Activated T-helper 2 cell treated with anti-CD3 and anti-CD28 coated beads, Interferon-gamma antibody, Interleukin-2, Interleukin-4, amounts not matched to agents 10 μg/mL and 5 μg/mL and 100 μg/mL, durations not matched to agents 14 hours and 24 hours and 36 hours (primary cell): ENCODE measurements at regions not wholly inside any gene's neighbourhood (a gene's known extent, or its start where the extent isn't known, plus 50 kb on each side); places are given as distances from the start of the nearest gene placed in this dataset.
"Not testable (repeated sequence)": the region's sequence is repeated elsewhere in the genome, so short reads cannot be mapped to it uniquely, and the experiment has no call there.

Source experiments
- DNase-seq: peaks from one replicate; pipeline ENCODE4 v3.0.0; 2021; ENCODE audit warnings: low spot score
- H3K27ac Mint-ChIP-seq: one replicate; pipeline ENCODE4 v1.8.0; 2021; ENCODE audit warnings: mixed read lengths
- H3K27me3 Mint-ChIP-seq: one replicate; pipeline ENCODE4 v1.8.0; 2021; ENCODE audit warnings: low read depth, mixed read lengths
- H3K36me3 Mint-ChIP-seq: one replicate; pipeline ENCODE4 v1.8.0; 2021; ENCODE audit warnings: low read depth, mixed read lengths
- H3K4me1 Mint-ChIP-seq: one replicate; pipeline ENCODE4 v1.8.0; 2021; ENCODE audit warnings: low read depth, mixed read lengths
- H3K4me3 Mint-ChIP-seq: one replicate; pipeline ENCODE4 v1.8.0; 2021; ENCODE audit warnings: low read depth, mild to moderate bottlenecking, moderate library complexity, mixed read lengths
- H3K9me3 Mint-ChIP-seq: one replicate; pipeline ENCODE4 v1.8.0; 2021; ENCODE audit warnings: mixed read lengths
- intact Hi-C: fragments of 100-400 bp; cut with micrococcal nuclease; formaldehyde crosslinking; loops from one replicate; pipeline ENCODE4 v1.15.1; 2023

- Mint-ChIP-seq H3K4me1 (no peaks in the 10 kb centered on the region), H3K36me3 (no peaks in the 10 kb centered on the region), H3K27me3 (peaks cover 1% of the 10 kb centered on the region), H3K4me3 (no peak overlapping the region), H3K27ac (no peak overlapping the region), H3K9me3 (peaks cover 17% of the 10 kb centered on the region)
- intact Hi-C loops, result no loop called here
- DNase-seq, result no peak
Observed at GRCh38 chr10:31668326-31668725, 260.3 kb downstream of the ARHGAP12 start.

GRCh38 chr10:31665764-31666279 is 262.8 kb downstream of the ARHGAP12 start:
- H3K27ac Mint-ChIP-seq, H3K9me3 Mint-ChIP-seq, H3K4me1 Mint-ChIP-seq, intact Hi-C loops, H3K4me3 Mint-ChIP-seq, H3K27me3 Mint-ChIP-seq, H3K36me3 Mint-ChIP-seq, DNase-seq: not testable (repeated sequence)

- H3K36me3 Mint-ChIP-seq, result no peaks in the 10 kb centered on the region
- H3K27ac Mint-ChIP-seq, result no peak overlapping the region
- no peak overlapping the region for H3K4me3 Mint-ChIP-seq
- H3K4me1 Mint-ChIP-seq, result no peaks in the 10 kb centered on the region
- intact Hi-C loops, result no loop called here
- H3K27me3 Mint-ChIP-seq, result peaks cover 1% of the 10 kb centered on the region
- no peak for DNase-seq
- H3K9me3 Mint-ChIP-seq, result no peaks in the 10 kb centered on the region
Observed at GRCh38 chr10:31664803-31665202, 263.8 kb downstream of the ARHGAP12 start.

GRCh38 chr10:31664071-31664470 is 264.6 kb downstream of the ARHGAP12 start:
- H3K4me3 Mint-ChIP-seq, H3K36me3 Mint-ChIP-seq, H3K4me1 Mint-ChIP-seq, DNase-seq, H3K27ac Mint-ChIP-seq, H3K27me3 Mint-ChIP-seq, intact Hi-C loops, H3K9me3 Mint-ChIP-seq: not testable (repeated sequence)

- Mint-ChIP-seq H3K9me3 (no peaks in the 10 kb centered on the region), H3K4me1 (no peaks in the 10 kb centered on the region), H3K4me3 (no peak overlapping the region), H3K36me3 (no peaks in the 10 kb centered on the region), H3K27ac (no peak overlapping the region), H3K27me3 (peaks cover 8% of the 10 kb centered on the region)
- intact Hi-C loops, result no loop called here
- no peak for DNase-seq
Observed at GRCh38 chr10:31660300-31660699, 268.3 kb downstream of the ARHGAP12 start.

- H3K36me3 Mint-ChIP-seq, result no peaks in the 10 kb centered on the region
- no peak overlapping the region for H3K27ac Mint-ChIP-seq
- no peak overlapping the region for H3K4me3 Mint-ChIP-seq
- H3K9me3 Mint-ChIP-seq, result no peaks in the 10 kb centered on the region
- H3K4me1 Mint-ChIP-seq, result no peaks in the 10 kb centered on the region
- intact Hi-C loops, result no loop called here
- no peak for DNase-seq
- peaks cover 8% of the 10 kb centered on the region for H3K27me3 Mint-ChIP-seq
Observed at GRCh38 chr10:31659665-31660064, 269.0 kb downstream of the ARHGAP12 start.

GRCh38 chr10:31657434-31657872 is 271.2 kb downstream of the ARHGAP12 start:
- Mint-ChIP-seq H3K4me1 (no peaks in the 10 kb centered on the region), H3K36me3 (no peaks in the 10 kb centered on the region), H3K27ac (no peak overlapping the region), H3K27me3 (peaks cover 13% of the 10 kb centered on the region), H3K4me3 (no peak overlapping the region), H3K9me3 (no peaks in the 10 kb centered on the region)
- DNase-seq, result no peak
- intact Hi-C loops, result no loop called here

- no peak overlapping the region for H3K4me3 Mint-ChIP-seq
- no peak for DNase-seq
- no peaks in the 10 kb centered on the region for H3K9me3 Mint-ChIP-seq
- intact Hi-C loops, result no loop called here
- H3K27ac Mint-ChIP-seq, result no peak overlapping the region
- H3K27me3 Mint-ChIP-seq, result peaks cover 13% of the 10 kb centered on the region
- H3K4me1 Mint-ChIP-seq, result no peaks in the 10 kb centered on the region
- H3K36me3 Mint-ChIP-seq, result no peaks in the 10 kb centered on the region
Observed at GRCh38 chr10:31656851-31657433, 271.7 kb downstream of the ARHGAP12 start.

GRCh38 chr10:31652038-31652437 is 276.6 kb downstream of the ARHGAP12 start:
- Mint-ChIP-seq H3K36me3 (no peaks in the 10 kb centered on the region), H3K27me3 (peaks cover 16% of the 10 kb centered on the region), H3K27ac (no peak overlapping the region), H3K4me1 (no peaks in the 10 kb centered on the region), H3K4me3 (no peak overlapping the region), H3K9me3 (no peaks in the 10 kb centered on the region)
- DNase-seq, result no peak
- intact Hi-C loops, result no loop called here

GRCh38 chr10:31650010-31650409 is 278.6 kb downstream of the ARHGAP12 start:
- Mint-ChIP-seq H3K4me3 (no peak overlapping the region), H3K4me1 (no peaks in the 10 kb centered on the region), H3K27ac (no peak overlapping the region), H3K36me3 (no peaks in the 10 kb centered on the region), H3K27me3 (peaks cover 9% of the 10 kb centered on the region), H3K9me3 (no peaks in the 10 kb centered on the region)
- intact Hi-C loops, result no loop called here
- no peak for DNase-seq

- no peaks in the 10 kb centered on the region for H3K9me3 Mint-ChIP-seq
- peaks cover 7% of the 10 kb centered on the region for H3K27me3 Mint-ChIP-seq
- no peak for DNase-seq
- H3K36me3 Mint-ChIP-seq, result no peaks in the 10 kb centered on the region
- no peaks in the 10 kb centered on the region for H3K4me1 Mint-ChIP-seq
- no peak overlapping the region for H3K4me3 Mint-ChIP-seq
- intact Hi-C loops, result no loop called here
- H3K27ac Mint-ChIP-seq, result no peak overlapping the region
Observed at GRCh38 chr10:31648966-31649365, 279.7 kb downstream of the ARHGAP12 start.

GRCh38 chr10:31647861-31648260 is 280.8 kb downstream of the ARHGAP12 start:
- Mint-ChIP-seq H3K4me3 (no peak overlapping the region), H3K36me3 (no peaks in the 10 kb centered on the region), H3K27ac (no peak overlapping the region), H3K4me1 (no peaks in the 10 kb centered on the region), H3K9me3 (no peaks in the 10 kb centered on the region), H3K27me3 (peaks cover 3% of the 10 kb centered on the region)
- no peak for DNase-seq
- intact Hi-C loops, result no loop called here

- Mint-ChIP-seq H3K27me3 (peaks cover 3% of the 10 kb centered on the region), H3K9me3 (no peaks in the 10 kb centered on the region), H3K27ac (no peak overlapping the region), H3K4me1 (no peaks in the 10 kb centered on the region), H3K4me3 (no peak overlapping the region), H3K36me3 (no peaks in the 10 kb centered on the region)
- intact Hi-C loops, result no loop called here
- DNase-seq, result no peak
Observed at GRCh38 chr10:31646519-31646918, 282.1 kb downstream of the ARHGAP12 start.

GRCh38 chr10:31645786-31646185 is 282.8 kb downstream of the ARHGAP12 start:
- Mint-ChIP-seq H3K9me3 (no peaks in the 10 kb centered on the region), H3K27me3 (peaks cover 3% of the 10 kb centered on the region), H3K4me1 (no peaks in the 10 kb centered on the region), H3K27ac (no peak overlapping the region), H3K36me3 (no peaks in the 10 kb centered on the region), H3K4me3 (no peak overlapping the region)
- DNase-seq, result no peak
- intact Hi-C loops, result no loop called here
